NCI-H345 (cell line): ENCODE measurements at regions not wholly inside any gene's neighbourhood (a gene's known extent, or its start where the extent isn't known, plus 50 kb on each side); places are given as distances from the start of the nearest gene placed in this dataset.
"Not testable (repeated sequence)": the region's sequence is repeated elsewhere in the genome, so short reads cannot be mapped to it uniquely, and the experiment has no call there.

ENCODE experiments used
- DNase-seq: peaks from one replicate; lab custom pipeline; 2025; lab: John Stamatoyannopoulos, UW

GRCh38 chrX:16319929-16320328 is 152.6 kb downstream of the MAGEB17 start:
- DNase-seq: no peak

GRCh38 chrX:16320765-16321355 is 153.6 kb downstream of the MAGEB17 start:
- no peak for DNase-seq

- DNase-seq: no peak
Observed at GRCh38 chrX:16333453-16333852, 166.2 kb downstream of the MAGEB17 start.

GRCh38 chrX:16335181-16335580 is 167.9 kb downstream of the MAGEB17 start:
- no peak for DNase-seq

GRCh38 chrX:16347968-16348670 is 180.8 kb downstream of the MAGEB17 start:
- DNase-seq: no peak

GRCh38 chrX:16357902-16358301 is 190.6 kb downstream of the MAGEB17 start:
- no peak for DNase-seq

GRCh38 chrX:16360056-16360455 is 192.8 kb downstream of the MAGEB17 start:
- not testable (repeated sequence) for DNase-seq

GRCh38 chrX:16368696-16369095 is 201.4 kb downstream of the MAGEB17 start:
- DNase-seq: no peak

- DNase-seq: no peak
Observed at GRCh38 chrX:16376056-16376455, 208.8 kb downstream of the MAGEB17 start.

GRCh38 chrX:16386126-16386525 is 218.8 kb downstream of the MAGEB17 start:
- no peak for DNase-seq

- no peak for DNase-seq
Observed at GRCh38 chrX:16392597-16392996, 225.3 kb downstream of the MAGEB17 start.

GRCh38 chrX:16394290-16394689 is 227.0 kb downstream of the MAGEB17 start:
- no peak for DNase-seq

- DNase-seq: no peak
Observed at GRCh38 chrX:16403808-16404207, 236.5 kb downstream of the MAGEB17 start.

- DNase-seq: no peak
Observed at GRCh38 chrX:16416588-16416987, 233.4 kb upstream of the S100G start.

- DNase-seq: no peak
Observed at GRCh38 chrX:16418650-16419049, 231.3 kb upstream of the S100G start.

GRCh38 chrX:16427668-16428067 is 222.3 kb upstream of the S100G start:
- DNase-seq: no peak

- no peak for DNase-seq
Observed at GRCh38 chrX:16429406-16429805, 220.6 kb upstream of the S100G start.

GRCh38 chrX:16431266-16431665 is 218.7 kb upstream of the S100G start:
- no peak for DNase-seq

- DNase-seq: no peak
Observed at GRCh38 chrX:16433021-16433420, 216.9 kb upstream of the S100G start.

GRCh38 chrX:16435399-16435986 is 214.5 kb upstream of the S100G start:
- no peak for DNase-seq

GRCh38 chrX:16436348-16437188 is 213.4 kb upstream of the S100G start:
- DNase-seq: peak; percentile 54

- no peak for DNase-seq
Observed at GRCh38 chrX:16440446-16440845, 209.5 kb upstream of the S100G start.

GRCh38 chrX:16444353-16444752 is 205.6 kb upstream of the S100G start:
- DNase-seq: no peak
